ENCODE measurements at regions not wholly inside any gene's neighbourhood (a gene's known extent, or its start where the extent isn't known, plus 50 kb on each side); places are given as distances from the start of the nearest gene placed in this dataset.

- TF ChIP-seq CSRNP3 (CRISPR knock-in tag; IDR thresholded peaks at IDR 0.05) (no peak), POU6F1 (CRISPR knock-in tag; IDR thresholded peaks at IDR 0.05; ENCODE audit: borderline replicate concordance, low read depth) (no peak), ZFP30 (CRISPR knock-in tag; IDR thresholded peaks at IDR 0.05) (no peak), CREB5 (CRISPR knock-in tag; IDR thresholded peaks at IDR 0.05; ENCODE audit: low read depth) (no peak), ESRRG (CRISPR knock-in tag; IDR thresholded peaks at IDR 0.05) (no peak), SNAI2 (CRISPR knock-in tag; IDR thresholded peaks at IDR 0.05) (no peak), RARB (CRISPR knock-in tag; IDR thresholded peaks at IDR 0.05) (no peak), TCF4 (CRISPR knock-in tag; IDR thresholded peaks at IDR 0.05; ENCODE audit: borderline replicate concordance) (no peak), PATZ1 (CRISPR knock-in tag; IDR thresholded peaks at IDR 0.05; ENCODE audit: borderline replicate concordance) (no peak), ZFP3 (CRISPR knock-in tag; IDR thresholded peaks at IDR 0.05) (no peak), TSHZ2 (CRISPR knock-in tag; IDR thresholded peaks at IDR 0.05) (no peak), CSDC2 (CRISPR knock-in tag; IDR thresholded peaks at IDR 0.05) (no peak)
Observed at GRCh38 chr11:31953803-31954327, 137.0 kb upstream of the RCN1 start.
